NCI-H2196 treated with DMSO at 0.1 percent for 48 hours (cell line): ENCODE measurements at regions not wholly inside any gene's neighbourhood (a gene's known extent, or its start where the extent isn't known, plus 50 kb on each side); places are given as distances from the start of the nearest gene placed in this dataset.
A peak's percentile ranks its signal among the peaks of the same experiment; 100 is the strongest.
"Not testable (repeated sequence)": the region's sequence is repeated elsewhere in the genome, so short reads cannot be mapped to it uniquely, and the experiment has no call there.

Experiments used
- DNase-seq: peaks from one replicate; lab custom pipeline; 2025; ENCODE audit not compliant: unreplicated experiment; lab: John Stamatoyannopoulos, UW

DNA sequence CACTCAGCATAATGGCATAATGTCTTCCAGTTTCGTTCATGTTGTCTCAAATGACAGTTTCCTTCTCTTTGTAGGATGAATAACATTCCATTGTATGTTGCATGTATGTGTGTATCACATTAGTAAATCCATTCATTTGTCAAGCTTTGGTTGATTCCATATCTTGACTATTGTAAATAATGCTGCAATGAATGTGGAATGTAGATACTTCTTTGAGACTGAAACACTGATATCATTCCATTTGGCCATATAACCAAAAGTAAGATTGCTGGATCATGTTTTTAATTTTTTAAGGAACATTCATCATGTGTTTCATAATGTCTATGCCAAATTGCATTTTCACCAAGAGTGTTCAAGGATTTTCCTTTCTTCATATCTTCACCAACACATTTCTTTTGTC is 1711.4 kb upstream of the PIK3C3 start:
- no peak for DNase-seq

GRCh38 chr18:40235836-40236235 is 1719.2 kb upstream of the PIK3C3 start:
- no peak for DNase-seq

GRCh38 chr18:40235323-40235722 is 1719.7 kb upstream of the PIK3C3 start:
- no peak for DNase-seq

DNA sequence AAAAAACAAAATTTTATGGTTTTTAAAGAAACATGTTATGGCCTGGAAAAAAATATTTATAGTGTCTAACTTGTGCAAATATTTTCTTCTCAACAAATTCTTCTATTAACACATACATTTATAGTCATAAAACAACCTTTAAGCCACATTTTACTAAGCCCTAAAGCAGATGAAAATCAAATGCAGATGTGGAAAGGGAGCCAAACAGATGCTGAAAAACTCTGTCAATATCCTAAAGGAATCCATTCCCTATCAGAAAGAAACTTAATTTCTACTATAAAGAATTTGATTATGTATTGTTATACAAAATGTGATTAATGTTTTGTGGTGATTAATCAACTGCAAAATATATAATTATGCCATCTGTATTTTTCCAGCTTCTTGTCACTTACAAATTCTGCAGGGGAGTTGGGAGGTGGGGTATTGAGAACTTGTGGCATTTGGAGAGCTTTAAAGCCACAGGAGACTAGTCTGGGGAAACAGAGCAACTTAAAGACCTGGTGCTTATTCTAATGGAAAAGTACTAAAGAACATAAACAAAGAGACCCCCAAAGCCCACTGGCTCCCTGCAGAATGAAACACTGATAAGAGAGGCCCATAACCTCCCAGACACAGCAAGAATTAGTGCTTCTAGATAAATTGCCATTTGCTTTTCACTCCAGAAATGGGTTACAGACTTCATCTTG is 1721.0 kb upstream of the PIK3C3 start:
- no peak for DNase-seq

DNA sequence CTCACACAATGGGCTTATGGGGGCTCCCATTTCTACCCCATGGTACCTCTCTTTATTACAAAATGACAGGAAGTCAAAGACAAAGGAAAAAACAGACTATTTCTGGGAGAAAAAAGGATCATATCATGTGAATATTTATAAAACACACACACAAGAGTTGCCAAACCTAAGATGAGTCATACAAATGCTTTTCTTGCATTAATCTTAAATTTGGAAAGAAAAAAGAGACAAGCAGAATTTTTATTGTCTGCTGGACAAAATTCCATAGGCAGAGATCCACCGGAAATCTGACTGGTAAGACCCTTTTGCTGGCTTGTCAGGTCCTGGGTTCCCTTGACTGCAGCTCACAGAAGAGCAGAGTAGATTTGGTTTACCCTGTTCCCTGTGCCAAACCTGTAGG is 1732.3 kb upstream of the PIK3C3 start:
- no peak for DNase-seq

DNA sequence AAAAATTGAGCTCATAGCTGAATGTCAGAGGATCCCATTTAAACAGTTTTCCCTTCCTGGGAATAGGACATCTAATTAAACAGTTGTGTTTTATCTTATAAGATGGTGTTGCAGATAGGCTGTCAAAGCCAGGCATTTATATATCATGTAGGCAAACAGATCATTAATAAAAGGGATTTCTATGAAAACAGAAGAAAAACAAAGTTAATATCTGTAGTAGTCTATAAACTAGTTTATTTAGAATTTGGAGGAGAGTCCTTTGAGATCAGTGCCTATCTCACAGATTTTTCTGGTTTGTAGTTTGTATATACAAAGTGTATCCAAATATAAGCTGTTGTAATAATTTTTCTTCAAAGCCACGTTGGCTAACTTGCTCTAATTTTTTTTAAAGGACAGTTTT is 1738.2 kb upstream of the PIK3C3 start:
- no peak for DNase-seq

- DNase-seq: no peak
Observed at GRCh38 chr18:40215979-40216378, 1739.1 kb upstream of the PIK3C3 start.

DNA sequence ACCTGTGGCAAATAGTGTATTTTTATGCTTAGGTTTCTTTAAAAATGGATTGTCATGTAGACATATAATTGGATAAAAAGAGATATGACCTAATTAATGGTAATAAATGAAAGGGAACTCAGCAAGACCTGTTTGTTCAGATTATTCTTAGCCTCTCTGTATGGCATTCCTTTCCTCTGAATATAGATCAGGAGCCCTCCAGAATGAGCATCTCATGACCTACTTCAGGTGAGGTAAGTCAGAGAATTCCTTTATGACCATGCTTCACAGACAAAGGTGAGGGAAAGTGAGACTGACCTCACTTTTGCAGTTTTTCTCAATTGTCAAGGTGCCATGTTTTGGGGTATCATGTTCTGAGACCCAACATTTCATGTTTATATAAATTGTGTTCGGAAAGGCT is 1744.3 kb upstream of the PIK3C3 start:
- no peak for DNase-seq

- DNase-seq: no peak
Observed at GRCh38 chr18:40208958-40209357, 1746.1 kb upstream of the PIK3C3 start.

- no peak for DNase-seq
Observed at GRCh38 chr18:40197711-40198110, 1757.3 kb upstream of the PIK3C3 start.

GRCh38 chr18:40186677-40187076 is 1768.4 kb upstream of the PIK3C3 start:
- DNase-seq: no peak

- no peak for DNase-seq
Observed at GRCh38 chr18:40179729-40180461, 1775.1 kb upstream of the PIK3C3 start.

GRCh38 chr18:40168026-40168425 is 1787.0 kb upstream of the PIK3C3 start:
- no peak for DNase-seq

- DNase-seq: no peak
Observed at GRCh38 chr18:40163254-40163653, 1791.8 kb upstream of the PIK3C3 start.

DNA sequence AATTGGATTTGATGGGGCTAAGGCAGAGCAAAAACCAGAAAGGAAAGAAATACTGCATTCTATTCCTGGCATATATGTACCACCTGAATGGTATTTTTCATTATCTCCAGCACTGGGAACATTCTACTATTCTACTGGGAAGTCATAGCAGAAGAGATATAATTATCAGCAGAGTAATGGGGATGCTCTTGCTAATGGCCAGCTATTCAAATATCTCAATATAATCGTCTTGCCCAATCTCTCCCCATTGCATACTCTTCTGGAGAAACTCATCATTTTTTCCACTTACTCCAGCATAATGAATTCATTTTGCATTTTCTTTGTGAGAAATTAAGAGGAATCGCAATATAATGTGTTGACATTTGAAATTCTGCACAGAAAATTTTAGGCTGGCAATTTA is 1794.7 kb upstream of the PIK3C3 start:
- no peak for DNase-seq

DNA sequence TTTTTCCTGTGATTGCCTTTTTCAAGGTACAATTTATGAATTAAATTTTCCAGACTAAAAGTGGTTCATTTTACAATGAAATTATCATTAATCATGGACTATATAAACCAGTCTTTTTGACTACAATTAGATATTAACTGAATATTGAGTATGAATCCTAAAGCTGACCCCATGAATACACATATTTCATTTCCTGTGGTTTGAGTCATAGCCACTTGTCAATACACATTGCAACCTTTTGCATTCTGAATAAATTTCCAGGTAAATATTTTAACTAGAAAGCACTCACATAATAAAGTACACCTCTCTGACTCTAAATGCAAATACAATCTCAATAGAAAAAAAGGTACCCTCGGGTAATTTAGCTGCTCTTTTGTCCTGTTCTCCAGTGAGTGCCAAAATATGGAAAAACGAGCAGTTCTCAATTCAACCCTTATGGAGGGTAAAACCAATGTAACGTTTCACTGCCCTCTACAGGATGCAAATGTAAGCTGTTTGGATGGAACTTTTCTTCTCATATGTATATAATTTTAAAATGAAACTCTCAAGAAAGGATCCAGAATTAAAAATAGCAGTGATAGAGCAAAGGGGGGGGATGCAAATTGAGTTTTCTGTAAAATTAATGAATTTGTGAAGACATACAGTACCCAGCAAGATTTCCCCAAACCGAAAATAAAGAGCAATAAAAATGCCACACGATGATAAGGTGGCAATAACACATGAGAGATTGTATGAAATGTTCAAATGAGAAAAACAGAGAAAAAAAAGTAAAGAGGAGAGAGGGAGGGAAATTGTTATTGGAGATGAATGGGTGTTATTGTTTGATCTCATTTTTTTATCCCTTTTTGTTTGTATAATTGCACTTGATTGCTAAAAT is 1795.7 kb upstream of the PIK3C3 start:
- peak; percentile 80 for DNase-seq

DNA sequence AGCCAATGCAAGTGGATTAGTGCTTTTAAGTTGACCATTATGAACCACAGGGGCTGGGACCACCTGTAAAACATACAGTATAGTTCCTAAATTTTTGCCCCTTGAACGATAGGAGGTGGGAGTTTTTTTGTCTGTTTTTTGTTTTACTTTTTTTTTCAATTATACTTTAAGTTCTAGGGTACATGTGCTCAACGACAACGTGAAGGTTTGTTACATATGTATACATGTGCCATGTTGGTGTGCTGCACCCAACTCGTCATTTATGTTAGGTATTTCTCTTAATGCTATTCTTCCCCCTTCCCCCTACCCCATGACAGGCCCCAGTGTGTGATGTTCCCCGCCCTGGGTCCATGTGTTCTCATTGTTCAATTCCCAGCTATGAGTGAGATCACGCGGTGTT is 1797.9 kb upstream of the PIK3C3 start:
- no peak for DNase-seq

- DNase-seq: no peak
Observed at GRCh38 chr18:40152859-40153258, 1802.2 kb upstream of the PIK3C3 start.

DNA sequence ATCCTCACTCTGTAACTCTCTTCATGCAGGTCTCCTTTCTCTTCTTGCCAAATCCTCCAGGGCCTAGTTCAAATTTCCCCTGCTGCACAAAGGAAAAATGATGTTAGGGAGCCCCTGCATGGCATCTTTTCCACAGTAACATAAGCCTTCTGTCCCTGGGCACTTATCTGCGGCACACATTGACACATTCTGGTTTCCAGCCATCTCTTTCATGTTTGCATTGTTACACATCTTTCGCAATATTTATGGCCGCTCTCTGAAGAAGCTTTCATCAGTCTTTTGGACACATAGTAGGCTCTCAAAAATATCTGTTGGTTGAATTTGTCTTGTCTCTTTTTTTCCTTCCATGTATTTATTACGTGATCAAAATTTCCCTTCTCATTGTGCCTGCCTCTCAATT is 1806.1 kb upstream of the PIK3C3 start:
- peak; percentile 3 for DNase-seq

DNA sequence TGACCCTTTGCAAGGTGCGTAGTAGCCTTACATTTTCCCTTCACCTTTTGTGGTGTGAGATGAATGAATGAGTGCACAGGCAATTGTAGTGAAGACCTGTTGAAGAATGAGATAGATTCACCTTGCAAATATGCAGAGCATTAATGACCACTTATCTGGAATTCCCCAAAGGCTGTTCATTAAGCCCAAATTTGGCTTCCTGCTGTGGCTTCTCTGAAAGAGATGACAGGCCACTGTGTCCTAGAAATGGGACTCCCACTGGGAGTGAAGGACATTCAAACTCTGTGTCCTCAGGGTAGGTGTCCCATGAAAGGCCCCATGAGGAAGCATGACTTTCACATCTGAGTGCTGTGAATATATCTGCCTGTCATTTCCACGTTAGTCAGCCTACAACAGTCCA is 1821.8 kb upstream of the PIK3C3 start:
- DNase-seq: no peak

- not testable (repeated sequence) for DNase-seq
Observed at GRCh38 chr18:40132438-40132837, 1822.6 kb upstream of the PIK3C3 start.

DNA sequence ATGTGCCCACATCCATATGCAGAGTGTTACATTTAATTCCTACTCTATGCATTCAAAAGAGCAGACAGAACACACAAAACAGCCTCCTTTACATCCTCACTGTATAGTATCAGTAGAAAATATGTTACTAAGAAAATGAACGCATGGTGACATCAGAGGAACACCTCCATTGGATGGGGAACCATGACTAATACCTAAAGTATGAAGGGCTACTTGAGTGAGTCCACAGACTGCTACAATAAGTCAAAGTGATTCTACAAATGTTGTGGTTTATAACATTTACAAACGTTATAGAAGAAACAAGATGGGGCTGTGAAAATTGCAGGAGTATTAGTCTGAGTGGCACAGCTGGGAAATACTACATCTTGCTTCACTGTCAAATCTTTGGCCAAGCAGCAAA is 1830.9 kb upstream of the PIK3C3 start:
- no peak for DNase-seq
